ENCODE measurements at regions not wholly inside any gene's neighbourhood (a gene's known extent, or its start where the extent isn't known, plus 50 kb on each side); places are given as distances from the start of the nearest gene placed in this dataset.

DNA sequence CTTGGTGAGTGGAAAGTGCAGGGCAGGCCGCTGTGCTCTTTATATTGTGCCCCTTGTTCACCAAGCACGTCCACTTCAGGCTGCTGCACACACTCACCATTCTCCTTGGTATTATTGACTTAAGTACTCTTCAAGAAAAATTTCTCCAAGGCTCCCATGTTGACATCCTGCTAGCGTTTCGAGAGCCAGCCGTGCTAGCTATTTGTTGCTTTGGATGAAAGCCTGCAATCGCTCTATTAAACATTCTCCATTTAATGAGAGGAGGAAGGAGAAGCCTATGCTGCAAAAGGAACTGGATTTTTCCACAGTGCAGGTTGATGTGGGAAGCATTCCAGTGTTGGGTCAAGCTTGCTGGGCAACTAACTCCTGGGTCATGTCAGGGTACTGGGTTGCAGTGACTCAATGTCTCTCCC lies 113.5 kb downstream of the CD83 start:
- H3K9ac ChIP-seq (ENCODE audit: low read length) = no peak overlapping the region
- DNase-seq (ENCODE audit: low read depth, low spot score) (no peak), ATAC-seq (no peak)
- intact Hi-C loops (cut with micrococcal nuclease) = no loop called here
- ChIA-PET CTCF (no interaction called here), RAD21 (ENCODE audit: low non-redundant PET in 1 of 2, low total read pairs in 2 of 2, uncharacterized antibody in 2 of 2, unreplicated experiment in 2 of 2) (no interaction called here), POLR2A (no interaction called here)
- H3K4me2 ChIP-seq (ENCODE audit: low read length) = no peak overlapping the region
- H2AFZ ChIP-seq (ENCODE audit: low read depth, low read length, poor library complexity, severe bottlenecking) = no peak overlapping the region
- no peaks in the 10 kb centered on the region for H4K20me1 ChIP-seq (ENCODE audit: insufficient read depth)
- TF ChIP-seq ATF3 (IDR thresholded peaks at IDR 0.05) (no peak), ELF1 (IDR thresholded peaks at IDR 0.05; ENCODE audit: borderline replicate concordance, low read depth) (no peak), POLR2AphosphoS5 (IDR thresholded peaks at IDR 0.05; ENCODE audit: low read depth, low read length) (no peak)
- BruUV-seq (replicated peaks) = no TSS peak
- H3K4me1 ChIP-seq (ENCODE audit: control insufficient read depth in 1 of 2, insufficient read depth in 2 of 2, low read length in 2 of 2) = no peaks in the 10 kb centered on the region
- no peaks in the 10 kb centered on the region for H3K9me2 ChIP-seq (ENCODE audit: insufficient read depth)
- no peaks in the 10 kb centered on the region for H3K36me3 ChIP-seq (ENCODE audit: control insufficient read depth in 1 of 2, insufficient read depth in 2 of 2, low read length in 2 of 2)
- no peak overlapping the region for H3K4me3 ChIP-seq (replicated peaks in 1 of 2; ENCODE audit: low read depth in 1 of 2, low read length in 2 of 2)
- no peak overlapping the region for H3K27ac ChIP-seq (ENCODE audit: low read depth, low read length)
- H3K9me3 ChIP-seq (ENCODE audit: control insufficient read depth in 1 of 2, insufficient read depth in 1 of 2, low read depth in 1 of 2, low read length in 2 of 2) = no peaks in the 10 kb centered on the region; a peak in 1 of 4 replicates
- H3K27me3 ChIP-seq (ENCODE audit: insufficient read depth, low read length) = no peaks in the 10 kb centered on the region
- H3K79me2 ChIP-seq (ENCODE audit: insufficient read depth, low read length) = no peaks in the 10 kb centered on the region

DNA sequence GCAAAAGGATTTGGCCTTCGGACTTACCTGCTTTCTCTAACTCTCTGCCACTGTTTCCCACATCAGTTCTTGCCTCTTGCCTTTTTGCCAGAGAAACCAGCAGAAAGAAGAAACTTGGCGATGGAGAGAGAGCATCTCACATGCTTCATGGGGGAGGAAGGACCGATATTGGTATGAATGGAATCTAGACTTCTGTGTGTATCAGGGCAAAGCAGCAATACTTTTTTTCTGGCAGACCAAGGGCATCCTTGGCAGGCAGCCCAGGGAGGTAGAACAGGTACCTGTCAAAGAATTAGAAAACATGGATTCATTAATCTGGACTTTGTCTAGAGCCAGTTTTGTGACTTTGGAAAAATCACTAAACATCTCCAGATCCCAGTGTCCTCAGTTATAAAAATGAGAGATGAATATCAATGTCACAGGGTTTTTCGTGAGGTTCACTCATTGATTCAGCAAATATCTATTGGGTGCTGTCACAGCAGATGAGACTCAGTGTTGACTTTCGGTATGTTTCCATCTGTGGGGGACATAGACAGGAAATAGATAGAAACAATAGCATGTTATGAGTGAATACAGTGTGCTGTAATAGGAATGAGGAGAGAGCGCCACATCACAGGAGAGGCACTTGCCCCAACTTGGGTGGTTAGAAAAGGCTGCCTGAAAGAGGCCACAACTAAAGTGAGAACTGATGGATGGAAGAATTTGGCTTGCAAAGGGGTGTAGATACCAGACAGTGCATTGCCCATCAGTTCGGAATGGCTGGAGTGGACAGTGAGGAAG lies 114.1 kb downstream of the CD83 start:
- no peaks in the 10 kb centered on the region for H3K79me2 ChIP-seq (ENCODE audit: insufficient read depth, low read length)
- no peak overlapping the region for H3K27ac ChIP-seq (ENCODE audit: low read depth, low read length)
- no peaks in the 10 kb centered on the region for H4K20me1 ChIP-seq (ENCODE audit: insufficient read depth)
- ChIA-PET CTCF (no interaction called here), POLR2A (no interaction called here), RAD21 (ENCODE audit: low non-redundant PET in 1 of 2, low total read pairs in 2 of 2, uncharacterized antibody in 2 of 2, unreplicated experiment in 2 of 2) (no interaction called here)
- no peak overlapping the region for H3K4me2 ChIP-seq (ENCODE audit: low read length)
- H3K27me3 ChIP-seq (ENCODE audit: insufficient read depth, low read length) = no peaks in the 10 kb centered on the region
- no peaks in the 10 kb centered on the region for H3K36me3 ChIP-seq (ENCODE audit: control insufficient read depth in 1 of 2, insufficient read depth in 2 of 2, low read length in 2 of 2)
- H3K9ac ChIP-seq (ENCODE audit: low read length) = no peak overlapping the region
- ATAC-seq = no peak
- intact Hi-C loops (cut with micrococcal nuclease) = no loop called here
- H3K4me3 ChIP-seq (replicated peaks in 1 of 2; ENCODE audit: low read depth in 1 of 2, low read length in 2 of 2) = no peak overlapping the region
- H3K4me1 ChIP-seq (ENCODE audit: control insufficient read depth in 1 of 2, insufficient read depth in 2 of 2, low read length in 2 of 2) = no peaks in the 10 kb centered on the region
- DNase-seq (ENCODE audit: low read depth, low spot score) = no peak
- BruUV-seq (replicated peaks) = no TSS peak
- no peak overlapping the region for H2AFZ ChIP-seq (ENCODE audit: low read depth, low read length, poor library complexity, severe bottlenecking)
- no peaks in the 10 kb centered on the region for H3K9me3 ChIP-seq (ENCODE audit: control insufficient read depth in 1 of 2, insufficient read depth in 1 of 2, low read depth in 1 of 2, low read length in 2 of 2)
- no peaks in the 10 kb centered on the region for H3K9me2 ChIP-seq (ENCODE audit: insufficient read depth)
- no peak for TF ChIP-seq EZH2phosphoT487 (IDR thresholded peaks at IDR 0.05; ENCODE audit: borderline replicate concordance)
- TF ChIP-seq ZNF274 (IDR thresholded peaks at IDR 0.05; ENCODE audit: low read depth, low read length) = no peak
- no peak for TF ChIP-seq EGR1 (IDR thresholded peaks at IDR 0.05; ENCODE audit: low read depth)
- TF ChIP-seq RAD21 (IDR thresholded peaks at IDR 0.05; ENCODE audit: low read depth) = no peak
- TF ChIP-seq YY1 (IDR thresholded peaks at IDR 0.05; ENCODE audit: extremely low read depth, insufficient replicate concordance, low read depth, low read length) = no peak
- TF ChIP-seq CEBPB (IDR thresholded peaks at IDR 0.05; ENCODE audit: low read depth) = no peak
- no peak for TF ChIP-seq EZH2 (IDR thresholded peaks at IDR 0.05)
- TF ChIP-seq ELF1 (IDR thresholded peaks at IDR 0.05; ENCODE audit: borderline replicate concordance, low read depth) = no peak
- TF ChIP-seq, protein P1, sequence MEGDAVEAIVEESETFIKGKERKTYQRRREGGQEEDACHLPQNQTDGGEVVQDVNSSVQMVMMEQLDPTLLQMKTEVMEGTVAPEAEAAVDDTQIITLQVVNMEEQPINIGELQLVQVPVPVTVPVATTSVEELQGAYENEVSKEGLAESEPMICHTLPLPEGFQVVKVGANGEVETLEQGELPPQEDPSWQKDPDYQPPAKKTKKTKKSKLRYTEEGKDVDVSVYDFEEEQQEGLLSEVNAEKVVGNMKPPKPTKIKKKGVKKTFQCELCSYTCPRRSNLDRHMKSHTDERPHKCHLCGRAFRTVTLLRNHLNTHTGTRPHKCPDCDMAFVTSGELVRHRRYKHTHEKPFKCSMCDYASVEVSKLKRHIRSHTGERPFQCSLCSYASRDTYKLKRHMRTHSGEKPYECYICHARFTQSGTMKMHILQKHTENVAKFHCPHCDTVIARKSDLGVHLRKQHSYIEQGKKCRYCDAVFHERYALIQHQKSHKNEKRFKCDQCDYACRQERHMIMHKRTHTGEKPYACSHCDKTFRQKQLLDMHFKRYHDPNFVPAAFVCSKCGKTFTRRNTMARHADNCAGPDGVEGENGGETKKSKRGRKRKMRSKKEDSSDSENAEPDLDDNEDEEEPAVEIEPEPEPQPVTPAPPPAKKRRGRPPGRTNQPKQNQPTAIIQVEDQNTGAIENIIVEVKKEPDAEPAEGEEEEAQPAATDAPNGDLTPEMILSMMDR (IDR thresholded peaks at IDR 0.05 in 2 of 3, conservative IDR thresholded peaks at IDR 0.05 in 1 of 3; ENCODE audit: borderline replicate concordance in 1 of 3, insufficient read depth in 1 of 3, low read depth in 2 of 3, low read length in 2 of 3) = no peak
- TF ChIP-seq FOSL1 (IDR thresholded peaks at IDR 0.05; ENCODE audit: low read depth) = no peak
- no peak for TF ChIP-seq TCF7L2 (IDR thresholded peaks at IDR 0.05; ENCODE audit: borderline replicate concordance, extremely low read depth, insufficient read depth, insufficient read length)
- no peak for TF ChIP-seq JUND (IDR thresholded peaks at IDR 0.05)
- no peak for TF ChIP-seq SIN3A (IDR thresholded peaks at IDR 0.05; ENCODE audit: low read depth)
- TF ChIP-seq SRF (IDR thresholded peaks at IDR 0.05; ENCODE audit: low read depth) = no peak

All from HCT116 (cell line).